HG02973 (cell line): ENCODE measurements at regions not wholly inside any gene's neighbourhood (a gene's known extent, or its start where the extent isn't known, plus 50 kb on each side); places are given as distances from the start of the nearest gene placed in this dataset.

ENCODE experiments used
- ATAC-seq: cut with Tn5 transposase; IDR thresholded peaks from one replicate; pipeline ENCODE4 v1.9.1; 2021; ENCODE audit warnings: moderate library complexity; ENCODE audit not compliant: unreplicated experiment

GRCh38 chr16:65666132-65666941, 544.5 kb upstream of the CDH11 start:
- ATAC-seq = no peak

DNA sequence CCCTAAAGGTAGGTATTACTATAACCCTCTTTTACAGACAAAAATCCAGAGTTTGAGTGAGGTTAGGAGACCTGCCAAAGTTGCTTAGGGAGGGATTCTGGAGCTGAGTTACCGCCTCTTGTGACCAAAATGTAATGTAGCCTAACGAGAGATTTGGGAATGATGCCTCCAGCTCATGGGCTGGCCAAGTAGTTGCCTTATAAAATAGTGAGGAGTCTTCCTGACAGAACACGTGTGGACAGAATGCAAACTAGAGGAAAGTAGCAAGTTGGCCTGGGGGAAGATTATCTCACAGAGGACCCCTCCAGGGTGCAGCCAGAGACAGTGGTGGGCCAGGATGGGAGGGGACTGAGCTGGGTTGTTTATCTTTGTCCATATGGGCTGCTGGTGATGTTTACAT, 543.7 kb upstream of the CDH11 start:
- no peak for ATAC-seq

DNA sequence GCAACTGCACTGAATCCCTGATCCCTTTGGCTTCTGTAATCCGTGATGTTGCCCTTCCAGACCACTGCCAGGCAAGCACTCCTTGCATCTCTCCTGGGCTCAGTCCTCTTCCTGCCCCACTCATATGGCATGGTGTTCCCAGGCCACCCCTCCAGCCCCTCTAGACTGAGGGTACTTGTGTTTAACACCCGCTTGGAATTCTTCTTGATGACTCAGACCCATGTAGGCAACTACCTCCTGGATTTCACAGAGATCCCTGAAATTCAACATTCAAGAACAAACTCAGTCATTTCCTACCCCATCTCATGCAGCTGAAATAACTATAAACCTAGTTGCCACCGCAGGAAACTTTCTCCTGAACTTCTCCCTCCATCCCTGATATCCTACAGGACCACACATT, 541.9 kb upstream of the CDH11 start:
- ATAC-seq = no peak

DNA sequence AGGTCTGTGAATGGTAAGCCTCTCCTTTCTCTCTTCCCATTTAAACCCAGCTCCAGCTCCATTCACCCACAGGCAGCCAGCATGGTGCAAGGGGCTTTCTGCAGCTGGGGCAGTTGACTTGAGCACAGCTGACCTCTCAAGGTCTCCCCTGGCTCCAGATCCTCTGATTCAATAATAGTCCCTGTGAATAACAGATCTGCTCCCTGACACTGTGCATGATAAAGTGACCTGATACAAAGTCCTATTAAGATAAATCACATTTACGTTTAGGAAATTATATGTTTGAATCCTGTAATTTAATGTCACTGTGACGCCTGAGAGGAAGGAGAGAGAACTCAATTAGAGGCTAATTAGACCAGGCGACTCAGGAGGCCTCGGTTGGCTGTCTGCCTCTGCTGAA, 540.4 kb upstream of the CDH11 start:
- no peak for ATAC-seq

GRCh38 chr16:65661558-65661957, 539.7 kb upstream of the CDH11 start:
- ATAC-seq = no peak

GRCh38 chr16:65660390-65660789, 538.5 kb upstream of the CDH11 start:
- ATAC-seq = no peak

- no peak for ATAC-seq
These were observed 537.9 kb upstream of the CDH11 start for GRCh38 chr16:65659758-65660157.

DNA sequence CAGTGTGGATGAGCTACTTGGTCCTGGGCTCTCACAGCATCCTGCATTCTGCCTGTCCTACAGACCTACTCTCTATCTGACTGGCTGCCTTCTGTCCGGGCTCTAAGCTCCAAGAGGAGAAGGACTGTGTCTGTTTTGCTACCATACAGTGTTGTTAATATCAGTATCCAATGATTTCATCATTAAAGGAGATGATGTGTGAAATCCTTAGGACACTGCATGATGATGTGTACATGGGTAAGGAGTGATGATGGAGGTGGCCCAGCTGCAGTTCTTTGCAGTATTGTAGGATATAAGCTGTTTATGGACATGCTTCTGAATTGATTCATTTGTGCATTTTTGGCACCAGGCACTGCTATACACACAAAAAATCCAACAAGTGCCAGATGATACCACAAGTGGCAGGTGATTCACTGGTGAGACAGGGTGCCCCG, 536.9 kb upstream of the CDH11 start:
- ATAC-seq = no peak

DNA sequence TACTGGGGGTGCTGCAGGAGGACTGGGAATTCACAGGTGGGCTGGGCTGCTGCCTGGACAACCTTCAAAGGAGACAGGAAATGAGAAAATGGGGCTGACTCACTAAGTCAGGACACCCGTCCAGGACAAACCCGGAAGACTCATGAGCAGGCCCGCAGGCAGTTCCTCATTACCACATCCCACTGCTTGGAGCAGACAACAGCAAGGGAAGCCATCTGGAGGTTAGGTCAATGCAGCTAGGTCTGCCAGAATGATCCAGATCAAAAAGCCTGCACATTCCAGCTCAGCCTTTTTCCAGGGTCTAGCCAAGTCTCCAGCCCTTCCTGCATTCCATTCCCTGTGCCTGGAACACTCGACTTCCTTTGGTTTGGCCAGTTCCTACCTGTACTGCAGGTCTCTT, 536.5 kb upstream of the CDH11 start:
- ATAC-seq = no peak

- ATAC-seq = no peak
These were observed 535.7 kb upstream of the CDH11 start for GRCh38 chr16:65657556-65657955.

DNA sequence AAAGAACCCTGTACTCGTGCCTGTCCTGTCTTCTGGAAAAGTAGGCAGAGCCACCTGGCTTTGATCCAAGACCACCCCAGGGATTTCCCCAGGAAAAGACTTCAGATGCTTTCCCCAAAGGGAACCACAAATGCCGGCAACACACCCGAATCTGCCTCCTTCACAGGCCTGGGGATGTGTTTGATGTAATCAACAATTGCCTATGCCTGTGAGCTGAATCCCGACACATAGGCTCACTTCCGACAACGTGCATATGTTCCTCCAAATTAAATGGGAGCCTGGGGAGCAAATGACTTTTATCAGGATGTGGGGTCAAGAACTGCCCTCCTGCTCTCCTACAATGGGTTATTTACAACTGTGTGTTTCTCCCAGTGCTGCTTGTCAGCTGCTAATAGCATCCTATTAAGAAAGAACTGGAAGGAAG, 535.2 kb upstream of the CDH11 start:
- ATAC-seq = no peak

GRCh38 chr16:65655802-65656201, 533.9 kb upstream of the CDH11 start:
- no peak for ATAC-seq

DNA sequence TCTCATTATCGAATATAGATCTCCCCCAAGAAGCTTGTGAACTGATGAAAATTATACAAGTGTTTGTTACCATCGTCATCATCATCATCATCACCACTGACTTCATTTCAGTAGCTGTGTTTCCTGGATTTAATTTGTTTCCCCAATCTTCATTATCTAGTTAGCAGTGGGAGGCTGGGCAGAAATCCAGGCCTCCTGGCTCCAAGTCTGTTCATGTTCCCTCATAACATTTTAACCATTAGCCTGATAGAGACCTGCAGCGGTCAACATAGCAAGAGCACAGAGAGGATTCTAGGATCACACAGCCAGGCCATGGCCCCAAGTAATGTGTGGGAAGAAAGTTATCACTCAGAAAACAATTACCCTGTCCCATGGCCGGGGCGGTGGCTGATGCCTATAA, 526.2 kb upstream of the CDH11 start:
- ATAC-seq = no peak

- no peak for ATAC-seq
These were observed 523.0 kb upstream of the CDH11 start for GRCh38 chr16:65644821-65645220.

GRCh38 chr16:65641762-65642289, 520.0 kb upstream of the CDH11 start:
- no peak for ATAC-seq

- ATAC-seq = no peak
These were observed 519.3 kb upstream of the CDH11 start for GRCh38 chr16:65641049-65641761.

GRCh38 chr16:65634833-65635232, 513.0 kb upstream of the CDH11 start:
- ATAC-seq = no peak

GRCh38 chr16:65634291-65634690, 512.4 kb upstream of the CDH11 start:
- no peak for ATAC-seq

DNA sequence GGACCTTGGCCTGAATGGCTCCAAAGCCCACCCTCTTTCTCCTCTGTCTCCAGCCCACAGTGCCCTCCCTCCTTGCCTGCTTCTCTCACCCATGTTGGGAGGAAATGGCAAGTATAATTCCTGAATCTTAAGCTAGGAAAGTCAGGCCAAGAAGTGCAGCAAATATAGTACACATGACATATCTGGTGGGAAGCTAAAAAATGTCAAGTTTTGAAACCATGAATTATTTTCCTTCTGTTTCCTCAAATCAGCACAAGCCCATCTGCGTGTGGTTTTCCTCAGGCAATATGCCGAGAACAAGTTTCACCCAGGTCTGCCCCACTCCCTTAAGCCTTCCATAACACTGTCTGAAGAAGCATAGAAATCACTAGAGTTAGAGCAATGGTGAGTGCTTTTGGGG, 502.8 kb upstream of the CDH11 start:
- ATAC-seq = no peak

DNA sequence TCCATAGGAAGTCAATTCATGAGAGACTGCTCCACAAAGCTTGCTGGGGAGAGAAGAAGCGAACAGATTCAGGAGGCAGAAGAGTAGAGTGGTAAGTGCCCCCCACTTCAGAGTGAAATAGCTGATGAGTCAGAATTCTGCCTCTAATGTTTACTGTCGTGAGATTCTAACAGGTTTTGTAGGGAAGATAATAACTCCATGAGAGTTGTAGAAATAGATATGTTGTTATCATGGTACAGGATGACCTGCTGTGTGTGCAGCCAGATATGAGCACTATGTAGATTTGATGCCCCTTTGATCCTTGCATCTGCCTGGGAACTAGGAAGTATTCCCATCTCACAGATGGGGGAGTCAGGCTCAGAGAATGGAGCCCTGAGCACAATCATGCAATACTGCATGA, 502.4 kb upstream of the CDH11 start:
- no peak for ATAC-seq

DNA sequence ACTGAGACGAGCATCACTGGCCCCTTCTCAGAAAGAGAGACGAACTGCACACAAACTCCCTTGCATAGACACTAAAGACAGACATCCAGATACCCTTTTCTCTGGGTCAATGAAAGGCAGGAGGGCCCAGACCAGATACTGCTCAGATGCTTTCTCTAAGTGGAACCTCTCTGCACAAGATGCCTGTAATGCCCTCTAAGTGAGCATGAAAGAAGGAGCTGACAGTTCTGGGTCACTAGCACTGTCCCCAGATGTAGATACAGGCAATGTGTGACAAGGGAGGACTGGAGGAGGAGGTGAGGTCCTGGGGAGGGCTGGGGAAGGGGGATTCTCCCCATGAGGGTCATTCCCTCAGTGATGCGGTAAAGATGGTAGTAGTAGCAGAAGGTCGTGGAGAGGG, 501.0 kb upstream of the CDH11 start:
- no peak for ATAC-seq

DNA sequence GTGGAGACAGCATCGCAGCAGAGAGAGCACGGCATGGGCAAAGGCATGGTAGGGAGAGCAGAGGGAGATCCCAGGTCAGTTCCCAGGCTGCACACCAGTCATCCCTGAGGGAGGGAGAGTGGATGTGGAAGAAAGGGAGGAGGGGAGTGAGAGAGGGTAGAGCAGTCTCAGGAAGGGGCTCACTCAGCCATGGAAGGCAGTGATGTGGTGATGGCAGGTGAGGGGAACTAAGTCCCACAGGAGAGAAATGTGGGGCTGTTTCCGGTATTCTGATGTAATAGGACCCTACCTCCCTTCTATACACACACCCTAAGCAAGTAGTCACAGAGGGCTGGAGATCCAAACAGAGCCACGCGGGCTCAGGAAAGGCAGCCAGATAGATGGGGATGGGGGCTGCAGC, 500.3 kb upstream of the CDH11 start:
- no peak for ATAC-seq
